Natural killer cell treated with Interleukin-12 subunit alpha and Interleukin-12 subunit beta and Interleukin-15 and Interleukin-18, amount 100 ng/mL, for 72 hours (primary cell): ENCODE measurements at regions not wholly inside any gene's neighbourhood (a gene's known extent, or its start where the extent isn't known, plus 50 kb on each side); places are given as distances from the start of the nearest gene placed in this dataset.

Experiments
- ATAC-seq, 2 donors: fragments of 150-1000 bp; cut with Tn5 transposase in 1 of 2; sonication (Bioruptor Pico), chemical (Tn5 transposase) in 1 of 2; 2 replicates each; pipeline ENCODE4 v1.10.0; 2021
- DNase-seq: peaks from one replicate; pipeline ENCODE4 v3.0.0; 2022; ENCODE audit warnings: low spot score
- H3K27ac Mint-ChIP-seq, 2 donors: 1 replicate in 1 of 2; 2 replicates in 1 of 2; pipeline ENCODE4 v1.8.0; 2022; ENCODE audit warnings: mixed read lengths in 2 of 2, mild to moderate bottlenecking in 1 of 2, moderate library complexity in 1 of 2
- H3K27me3 Mint-ChIP-seq, 2 donors: 1 replicate in 1 of 2; 2 replicates in 1 of 2; pipeline ENCODE4 v1.8.0; 2022; ENCODE audit warnings: mixed read lengths in 2 of 2
- H3K36me3 Mint-ChIP-seq: one replicate; pipeline ENCODE4 v1.8.0; 2022; ENCODE audit warnings: mixed read lengths
- H3K4me1 Mint-ChIP-seq, 2 donors: 1 replicate in 1 of 2; 2 replicates in 1 of 2; pipeline ENCODE4 v1.8.0; 2022; ENCODE audit warnings: low read depth in 2 of 2, mixed read lengths in 2 of 2, mild to moderate bottlenecking in 1 of 2
- H3K4me3 Mint-ChIP-seq: one replicate; pipeline ENCODE4 v1.8.0; 2022; ENCODE audit warnings: mixed read lengths
- H3K9me3 Mint-ChIP-seq: 2 replicates; pipeline ENCODE4 v1.8.0; 2022; ENCODE audit warnings: mixed read lengths

DNA sequence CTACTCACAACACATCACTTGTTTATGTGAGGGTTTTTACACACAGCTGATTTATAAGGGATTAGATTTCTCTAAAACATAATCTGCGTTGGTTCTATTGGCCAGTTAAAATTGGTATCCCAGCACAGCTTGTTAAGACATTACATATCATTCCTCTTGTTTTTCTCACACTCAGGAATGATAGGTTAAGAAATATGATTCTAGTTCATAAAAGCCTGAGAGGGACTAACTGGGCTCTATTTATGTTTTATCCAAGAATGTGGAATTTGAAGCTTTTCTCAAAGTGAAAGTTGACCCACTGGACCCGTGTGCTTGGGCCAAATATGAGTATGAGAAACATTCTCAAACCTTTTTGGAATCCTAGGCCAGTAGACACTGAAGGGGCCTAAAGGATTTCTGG lies 117.3 kb downstream of the TMEM170B start:
- Mint-ChIP-seq H3K36me3 (no peaks in the 10 kb centered on the region), H3K4me1 (no peaks in the 10 kb centered on the region), H3K27me3 (peaks cover 28 to 33% of the 10 kb centered on the region in 2 donors), H3K27ac (no peak overlapping the region), H3K4me3 (no peak overlapping the region), H3K9me3 (no peaks in the 10 kb centered on the region)
- DNase-seq (no peak), ATAC-seq (no peak)

DNA sequence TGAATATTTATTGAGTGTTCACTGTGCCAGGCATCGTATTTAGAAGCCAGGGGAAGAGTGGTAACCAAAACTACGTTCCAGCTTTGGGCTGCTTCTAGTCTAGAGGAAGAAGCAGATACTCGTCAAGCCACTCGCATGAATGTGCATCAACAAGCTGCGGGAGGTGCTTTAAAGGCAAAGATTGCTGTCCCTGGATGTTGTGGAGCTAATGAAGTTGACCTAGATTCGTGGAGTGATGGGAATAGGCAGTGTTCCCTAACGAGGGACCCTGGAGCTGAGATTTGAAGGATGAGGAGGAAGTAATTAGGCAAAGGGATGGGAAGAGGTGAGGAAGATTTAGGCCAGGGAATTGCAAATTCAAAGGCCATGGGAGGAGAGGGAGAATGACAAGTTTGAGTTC lies 118.9 kb downstream of the TMEM170B start:
- H3K27ac Mint-ChIP-seq: no peak overlapping the region
- peaks cover 25 to 33% of the 10 kb centered on the region in 2 donors for H3K27me3 Mint-ChIP-seq
- no peak overlapping the region for H3K4me3 Mint-ChIP-seq
- ATAC-seq: no peak
- H3K4me1 Mint-ChIP-seq: no peaks in the 10 kb centered on the region
- no peaks in the 10 kb centered on the region for H3K9me3 Mint-ChIP-seq
- no peaks in the 10 kb centered on the region for H3K36me3 Mint-ChIP-seq
- no peak for DNase-seq

DNA sequence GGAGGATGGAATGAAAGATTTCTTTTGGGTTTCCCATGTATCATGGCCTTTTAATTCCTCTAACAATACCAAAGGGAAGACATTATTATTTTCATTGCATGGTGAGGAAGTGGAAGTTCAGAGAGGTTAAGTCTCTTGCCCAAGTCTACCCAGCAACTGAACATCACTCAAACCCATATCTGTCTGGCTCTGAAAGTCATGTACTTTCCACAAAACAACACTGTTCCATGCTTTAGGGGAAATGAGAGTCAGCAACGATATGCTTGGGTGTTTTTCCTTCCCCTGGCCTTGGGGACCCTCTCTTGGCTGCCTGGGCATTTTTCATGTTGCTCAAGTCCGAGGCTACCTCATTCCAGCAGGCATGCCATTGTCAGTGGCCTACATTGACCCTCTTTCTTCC lies 118.8 kb downstream of the ADTRP start:
- Mint-ChIP-seq H3K27ac (no peak overlapping the region), H3K36me3 (no peaks in the 10 kb centered on the region), H3K4me3 (no peak overlapping the region), H3K4me1 (no peaks in the 10 kb centered on the region), H3K27me3 (peaks cover 31 to 46% of the 10 kb centered on the region in 2 donors), H3K9me3 (no peaks in the 10 kb centered on the region)
- DNase-seq (no peak), ATAC-seq (no peak)

DNA sequence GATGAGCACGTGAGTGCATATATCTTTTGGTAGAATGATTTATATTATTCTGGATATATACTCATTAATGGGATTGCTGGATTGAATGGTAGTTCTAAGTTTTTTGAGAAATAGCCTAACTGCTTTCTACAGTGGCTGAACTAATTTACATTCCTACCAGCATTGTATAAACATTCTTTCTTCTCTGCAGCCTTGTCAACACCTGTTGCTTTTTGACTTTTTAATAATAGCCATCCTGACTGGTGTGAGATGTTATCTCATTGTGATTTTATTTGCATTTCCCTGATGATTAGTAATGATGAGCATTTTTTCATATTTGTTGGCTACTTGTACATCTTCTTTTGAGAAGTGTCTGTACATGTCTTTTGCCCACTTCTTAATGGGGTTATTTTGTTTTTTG lies 116.3 kb downstream of the ADTRP start:
- no peak overlapping the region for H3K4me3 Mint-ChIP-seq
- H3K27ac Mint-ChIP-seq: no peak overlapping the region
- no peaks in the 10 kb centered on the region for H3K36me3 Mint-ChIP-seq
- peaks cover 38 to 54% of the 10 kb centered on the region in 2 donors for H3K27me3 Mint-ChIP-seq
- ATAC-seq (no peak), DNase-seq (no peak)
- no peaks in the 10 kb centered on the region for H3K9me3 Mint-ChIP-seq
- no peaks in the 10 kb centered on the region for H3K4me1 Mint-ChIP-seq

DNA sequence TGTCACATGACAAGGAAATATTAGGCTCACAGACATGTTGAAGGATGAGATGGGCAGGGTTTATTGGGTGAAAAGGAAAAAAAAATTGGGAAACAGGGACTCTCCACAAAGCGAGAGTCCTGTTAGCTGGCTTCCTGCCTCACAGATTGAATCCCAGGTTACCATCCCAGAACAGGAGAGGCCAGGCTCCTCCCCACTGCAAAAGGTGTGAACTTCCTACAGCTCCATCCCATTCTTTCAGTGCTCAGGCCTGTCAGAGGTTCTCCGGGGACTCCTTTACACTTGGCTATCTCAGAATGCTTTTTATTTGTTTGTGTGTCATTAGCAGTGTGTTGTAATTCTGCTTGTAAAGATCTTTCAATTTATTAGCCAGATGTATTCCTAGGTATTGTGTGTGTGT lies 115.1 kb downstream of the ADTRP start:
- H3K27me3 Mint-ChIP-seq: peaks cover 33 to 50% of the 10 kb centered on the region in 2 donors
- no peak overlapping the region for H3K4me3 Mint-ChIP-seq
- DNase-seq: no peak

More for the DNA sequence above, 115.1 kb downstream of the ADTRP start:
- Mint-ChIP-seq H3K9me3 (no peaks in the 10 kb centered on the region), H3K4me1 (no peaks in the 10 kb centered on the region), H3K27ac (no peak overlapping the region), H3K36me3 (no peaks in the 10 kb centered on the region)
- no peak for ATAC-seq
